GM12875 (cell line): ENCODE measurements at regions not wholly inside any gene's neighbourhood (a gene's known extent, or its start where the extent isn't known, plus 50 kb on each side); places are given as distances from the start of the nearest gene placed in this dataset.
"Not testable (repeated sequence)": the region's sequence is repeated elsewhere in the genome, so short reads cannot be mapped to it uniquely, and the experiment has no call there.

Experiments
- H3K4me3 ChIP-seq: one replicate; pipeline ENCODE4 v1.5.1; 2011; ENCODE audit warnings: low read depth, low read length, control low read depth
- CTCF ChIP-seq: IDR thresholded peaks from 2 replicates; pipeline ENCODE4 v1.5.1; 2011; ENCODE audit warnings: low read depth, mild to moderate bottlenecking, control low read depth, inconsistent platforms, low read length, moderate library complexity, borderline replicate concordance; ENCODE audit not compliant: insufficient read depth

- TF ChIP-seq CTCF, result no peak
- no peak overlapping the region for H3K4me3 ChIP-seq
Measured at GRCh38 chr16:76713191-76713590, 436.0 kb downstream of the CNTNAP4 start.

- not testable (repeated sequence) for H3K4me3 ChIP-seq
Measured at GRCh38 chr16:76716251-76716650, 439.1 kb downstream of the CNTNAP4 start.

- no peak for TF ChIP-seq CTCF
- no peak overlapping the region for H3K4me3 ChIP-seq
Measured at GRCh38 chr16:76724181-76724580, 447.0 kb downstream of the CNTNAP4 start.

- H3K4me3 ChIP-seq, result no peak overlapping the region
- TF ChIP-seq CTCF, result no peak
Measured at GRCh38 chr16:76729525-76729924, 452.3 kb downstream of the CNTNAP4 start.

- no peak overlapping the region for H3K4me3 ChIP-seq
- no peak for TF ChIP-seq CTCF
Measured at GRCh38 chr16:76732894-76733293, 455.7 kb downstream of the CNTNAP4 start.

GRCh38 chr16:76741623-76742022 lies 449.4 kb upstream of the MON1B start:
- no peak overlapping the region for H3K4me3 ChIP-seq
- TF ChIP-seq CTCF, result no peak

GRCh38 chr16:76748461-76749348 lies 442.3 kb upstream of the MON1B start:
- no peak for TF ChIP-seq CTCF
- no peak overlapping the region for H3K4me3 ChIP-seq
